ENCODE measurements at regions not wholly inside any gene's neighbourhood (a gene's known extent, or its start where the extent isn't known, plus 50 kb on each side); places are given as distances from the start of the nearest gene placed in this dataset.

- no peak for TF ChIP-seq CTCF (IDR thresholded peaks at IDR 0.05; ENCODE audit: low read depth, low read length)
- no peak for TF ChIP-seq EZH2phosphoT487 (IDR thresholded peaks at IDR 0.05; ENCODE audit: low read depth)
Observed at GRCh38 chr7:41538810-41539724, 163.8 kb downstream of the INHBA start.

All from OCI-LY3 (cell line).